GM12875 (cell line): ENCODE measurements at regions not wholly inside any gene's neighbourhood (a gene's known extent, or its start where the extent isn't known, plus 50 kb on each side); places are given as distances from the start of the nearest gene placed in this dataset.

Experiments
- H3K4me3 ChIP-seq: one replicate; pipeline ENCODE4 v1.5.1; 2011; ENCODE audit warnings: low read depth, low read length, control low read depth
- TF ChIP-seq, protein P1 (sequence below): IDR thresholded peaks from 2 replicates; pipeline ENCODE4 v1.5.1; 2011; ENCODE audit warnings: low read depth, mild to moderate bottlenecking, control low read depth, inconsistent platforms, low read length, moderate library complexity, borderline replicate concordance; ENCODE audit not compliant: insufficient read depth

DNA sequence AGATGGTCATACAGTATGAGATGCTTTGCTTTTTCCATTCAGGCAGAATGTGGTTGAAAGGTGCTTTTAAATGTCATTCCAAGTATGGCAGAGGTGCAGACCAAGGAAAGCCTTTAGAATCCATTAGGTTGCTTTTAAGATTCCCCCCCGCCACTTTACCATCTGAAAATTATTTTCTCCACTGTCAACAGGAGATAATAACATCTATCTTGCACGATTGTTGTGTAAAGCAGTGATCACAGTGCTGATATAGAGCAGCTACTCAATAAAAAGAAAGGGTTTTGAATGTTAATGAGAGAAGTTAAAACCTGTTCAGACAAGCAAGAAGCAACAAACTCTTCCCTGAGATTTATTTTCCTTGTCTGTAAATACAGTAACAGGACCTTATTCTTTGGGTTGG, 372.5 kb upstream of the GCFC2 start:
- TF ChIP-seq, protein P1, sequence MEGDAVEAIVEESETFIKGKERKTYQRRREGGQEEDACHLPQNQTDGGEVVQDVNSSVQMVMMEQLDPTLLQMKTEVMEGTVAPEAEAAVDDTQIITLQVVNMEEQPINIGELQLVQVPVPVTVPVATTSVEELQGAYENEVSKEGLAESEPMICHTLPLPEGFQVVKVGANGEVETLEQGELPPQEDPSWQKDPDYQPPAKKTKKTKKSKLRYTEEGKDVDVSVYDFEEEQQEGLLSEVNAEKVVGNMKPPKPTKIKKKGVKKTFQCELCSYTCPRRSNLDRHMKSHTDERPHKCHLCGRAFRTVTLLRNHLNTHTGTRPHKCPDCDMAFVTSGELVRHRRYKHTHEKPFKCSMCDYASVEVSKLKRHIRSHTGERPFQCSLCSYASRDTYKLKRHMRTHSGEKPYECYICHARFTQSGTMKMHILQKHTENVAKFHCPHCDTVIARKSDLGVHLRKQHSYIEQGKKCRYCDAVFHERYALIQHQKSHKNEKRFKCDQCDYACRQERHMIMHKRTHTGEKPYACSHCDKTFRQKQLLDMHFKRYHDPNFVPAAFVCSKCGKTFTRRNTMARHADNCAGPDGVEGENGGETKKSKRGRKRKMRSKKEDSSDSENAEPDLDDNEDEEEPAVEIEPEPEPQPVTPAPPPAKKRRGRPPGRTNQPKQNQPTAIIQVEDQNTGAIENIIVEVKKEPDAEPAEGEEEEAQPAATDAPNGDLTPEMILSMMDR, result no peak
- H3K4me3 ChIP-seq, result no peak overlapping the region

DNA sequence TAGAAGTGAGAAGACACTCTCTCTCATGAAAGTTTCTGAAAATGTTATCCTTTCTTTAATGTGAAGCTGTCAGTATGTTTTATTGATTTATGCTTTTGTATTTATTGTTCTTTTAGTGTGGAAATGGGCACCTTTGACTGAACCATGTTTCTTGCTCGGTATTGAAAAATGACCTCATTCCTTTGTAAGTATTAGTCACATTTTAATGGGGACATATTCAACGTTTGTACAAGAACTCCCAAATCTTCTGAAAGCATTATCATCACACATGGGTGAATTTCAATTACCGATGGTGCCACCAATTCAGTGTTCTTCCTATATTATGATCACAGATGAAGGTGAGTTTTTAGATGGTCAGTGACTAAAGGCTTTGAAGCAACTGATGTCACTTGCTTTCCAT, 371.8 kb upstream of the GCFC2 start:
- TF ChIP-seq, protein P1, result no peak
- H3K4me3 ChIP-seq, result no peak overlapping the region

DNA sequence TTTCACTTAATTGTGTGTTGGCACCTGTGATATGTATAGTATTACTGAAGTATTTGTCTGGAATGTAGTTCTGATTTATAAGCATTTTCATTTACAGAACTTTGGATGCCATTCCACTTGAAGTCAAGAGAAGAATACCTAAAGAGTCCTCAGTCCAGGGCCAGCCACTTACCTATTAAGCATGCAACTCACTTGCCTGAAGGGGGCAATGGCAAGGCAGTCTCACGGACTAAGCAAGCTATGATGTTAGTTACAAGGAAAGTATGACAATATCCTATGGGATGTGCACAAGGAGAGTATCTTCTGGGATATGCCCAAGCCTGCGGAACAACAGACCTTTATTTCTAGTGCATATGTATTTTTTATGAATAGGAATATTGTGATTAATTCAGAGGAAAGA, 369.4 kb upstream of the GCFC2 start:
- H3K4me3 ChIP-seq, result no peak overlapping the region
- TF ChIP-seq, protein P1, result no peak

DNA sequence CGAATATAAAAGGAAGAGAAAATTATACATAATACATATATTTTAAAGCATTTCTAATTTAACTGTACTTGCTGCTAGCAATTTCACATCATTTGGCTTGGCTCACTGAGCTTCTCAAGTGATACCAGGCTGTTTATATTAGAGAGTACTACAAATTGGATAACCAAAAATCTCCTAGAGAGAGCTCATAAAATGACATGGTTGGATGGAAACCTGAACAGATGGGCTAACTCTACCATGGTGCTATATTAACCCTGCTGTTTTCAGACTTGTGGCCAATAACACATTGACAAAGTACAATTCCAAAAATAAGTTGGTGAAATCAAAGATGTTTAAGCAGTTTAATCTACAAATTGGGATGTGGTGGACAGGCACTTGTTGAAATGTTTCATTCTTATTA, 364.4 kb upstream of the GCFC2 start:
- no peak overlapping the region for H3K4me3 ChIP-seq
- TF ChIP-seq, protein P1, result no peak

DNA sequence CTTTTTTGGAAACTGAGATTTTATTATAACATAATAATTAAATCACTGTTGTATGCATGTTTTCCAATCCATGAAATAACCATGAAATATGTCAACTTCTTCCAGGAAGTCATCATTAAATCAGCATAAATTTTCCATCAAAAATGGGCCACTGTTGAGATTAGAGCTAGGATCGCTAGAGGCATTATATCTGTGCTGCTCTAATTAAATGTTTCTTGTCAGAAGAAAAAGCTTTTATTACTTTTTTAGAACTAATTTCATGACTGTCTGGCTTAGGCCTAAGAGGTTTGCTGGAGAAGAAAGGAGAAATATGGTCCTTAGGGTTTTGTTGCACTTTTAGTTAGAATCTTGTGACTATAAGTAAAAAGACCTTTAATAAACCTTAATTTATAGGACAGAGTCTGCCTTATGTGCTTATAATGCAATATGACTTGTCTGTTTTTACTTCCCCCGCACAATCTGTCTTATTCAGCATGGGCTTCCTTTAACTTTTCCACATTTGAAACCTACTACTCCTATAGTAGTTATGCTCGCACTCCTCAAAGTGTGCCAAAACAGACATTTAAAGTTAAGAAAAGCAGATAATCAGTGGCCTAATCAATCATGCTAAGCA, 363.4 kb upstream of the GCFC2 start:
- no peak overlapping the region for H3K4me3 ChIP-seq
- TF ChIP-seq, protein P1, result no peak

DNA sequence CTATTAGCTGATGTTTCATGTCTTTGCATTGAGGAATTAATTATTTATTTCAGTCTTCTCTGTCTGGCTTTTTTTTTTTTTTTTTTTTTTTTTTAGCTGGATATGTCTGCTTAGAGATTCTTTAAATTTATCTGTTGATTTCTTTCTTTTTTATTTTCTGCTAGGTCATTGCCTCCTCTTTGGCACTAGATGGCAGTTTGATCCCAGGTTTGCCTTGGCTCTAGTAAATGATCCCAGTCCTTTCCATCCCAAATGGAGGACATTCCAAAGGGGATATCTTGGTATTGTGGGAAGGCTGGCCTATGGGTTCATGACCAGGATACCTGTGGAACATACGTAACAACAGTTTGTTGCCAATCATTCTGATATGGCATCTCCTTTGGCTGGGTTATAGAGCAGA, 339.5 kb upstream of the GCFC2 start:
- no peak overlapping the region for H3K4me3 ChIP-seq
- TF ChIP-seq, protein P1, result no peak

DNA sequence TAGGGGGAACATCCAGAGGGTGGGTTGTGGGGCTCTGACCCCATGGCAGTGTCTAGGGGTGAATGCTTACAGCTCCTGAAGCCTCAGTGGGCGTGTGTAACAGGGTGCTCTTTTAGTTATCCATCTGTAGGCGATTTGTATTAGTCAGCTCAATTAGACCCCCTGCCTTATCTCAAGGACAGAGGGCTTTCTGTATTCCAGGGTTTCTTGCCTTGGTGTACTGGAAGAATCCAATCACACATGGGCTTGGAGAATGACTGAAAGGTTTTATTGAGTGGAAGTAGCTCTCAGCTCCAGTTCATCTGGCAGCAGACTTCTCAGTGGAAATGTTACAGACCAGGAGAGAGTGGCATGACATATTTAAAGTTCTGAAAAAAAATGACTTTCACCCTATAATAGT, 334.0 kb upstream of the GCFC2 start:
- TF ChIP-seq, protein P1, result no peak
- no peak overlapping the region for H3K4me3 ChIP-seq
